Upper lobe of left lung (tissue), 4 donors: ENCODE measurements at regions not wholly inside any gene's neighbourhood (a gene's known extent, or its start where the extent isn't known, plus 50 kb on each side); places are given as distances from the start of the nearest gene placed in this dataset.

Source experiments
- POLR2A ChIP-seq, 4 donors: fragments of 450-650 bp; IDR thresholded peaks; one replicate each; pipeline ENCODE4 v1.5.1; 2016 to 2017; ENCODE audit warnings: antibody characterized with exemption in 4 of 4, mild to moderate bottlenecking in 2 of 4
- POLR2AphosphoS5 ChIP-seq, 2 donors: sonication (generic); formaldehyde crosslinking; IDR thresholded peaks; one replicate each; pipeline ENCODE4 v1.5.1; 2017; ENCODE audit warnings: antibody characterized with exemption in 2 of 2
- TF ChIP-seq, protein P1 (sequence below), 6 experiments: fragments of 450-650 bp in 4 of 6; fragments of 200-600 bp in 2 of 6; sonication (generic) in 2 of 6; IDR thresholded peaks; one replicate each; pipeline ENCODE4 v1.5.1; 2016 to 2019; ENCODE audit warnings: antibody characterized with exemption in 6 of 6

- no peak for TF ChIP-seq POLR2AphosphoS5 (IDR thresholded peaks at IDR 0.05)
- TF ChIP-seq, protein P1, sequence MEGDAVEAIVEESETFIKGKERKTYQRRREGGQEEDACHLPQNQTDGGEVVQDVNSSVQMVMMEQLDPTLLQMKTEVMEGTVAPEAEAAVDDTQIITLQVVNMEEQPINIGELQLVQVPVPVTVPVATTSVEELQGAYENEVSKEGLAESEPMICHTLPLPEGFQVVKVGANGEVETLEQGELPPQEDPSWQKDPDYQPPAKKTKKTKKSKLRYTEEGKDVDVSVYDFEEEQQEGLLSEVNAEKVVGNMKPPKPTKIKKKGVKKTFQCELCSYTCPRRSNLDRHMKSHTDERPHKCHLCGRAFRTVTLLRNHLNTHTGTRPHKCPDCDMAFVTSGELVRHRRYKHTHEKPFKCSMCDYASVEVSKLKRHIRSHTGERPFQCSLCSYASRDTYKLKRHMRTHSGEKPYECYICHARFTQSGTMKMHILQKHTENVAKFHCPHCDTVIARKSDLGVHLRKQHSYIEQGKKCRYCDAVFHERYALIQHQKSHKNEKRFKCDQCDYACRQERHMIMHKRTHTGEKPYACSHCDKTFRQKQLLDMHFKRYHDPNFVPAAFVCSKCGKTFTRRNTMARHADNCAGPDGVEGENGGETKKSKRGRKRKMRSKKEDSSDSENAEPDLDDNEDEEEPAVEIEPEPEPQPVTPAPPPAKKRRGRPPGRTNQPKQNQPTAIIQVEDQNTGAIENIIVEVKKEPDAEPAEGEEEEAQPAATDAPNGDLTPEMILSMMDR (IDR thresholded peaks at IDR 0.05), result no peak
- no peak for TF ChIP-seq POLR2A (IDR thresholded peaks at IDR 0.05)
These were observed 72.9 kb upstream of the SNTG2 start for GRCh38 chr2:877747-878146.
